CD4-positive, alpha-beta T cell (primary cell): ENCODE measurements at regions not wholly inside any gene's neighbourhood (a gene's known extent, or its start where the extent isn't known, plus 50 kb on each side); places are given as distances from the start of the nearest gene placed in this dataset.

ENCODE experiments used
- ATAC-seq: fragments of 200-7000 bp; cut with Tn5 transposase; one replicate; pipeline ENCODE4 v1.10.0; 2022; ENCODE audit warnings: mild to moderate bottlenecking; ENCODE audit not compliant: poor library complexity
- CTCF ChIA-PET: fragments of 350-600 bp; sonication (Branson Sonifier 250); formaldehyde crosslinking; loops from one replicate; lab custom pipeline; 2021; ENCODE audit warnings: antibody characterized with exemption, inconsistent platforms; lab: Charles Lee
- POLR2A ChIA-PET: fragments of 350-600 bp; sonication (Branson Sonifier 250); formaldehyde crosslinking; loops from one replicate; lab custom pipeline; 2021; ENCODE audit warnings: antibody characterized with exemption, inconsistent platforms; lab: Charles Lee
- DNase-seq, 14 experiments: peaks; one replicate each; pipeline ENCODE4 v3.0.0-alpha.2; 2013 to 2020; ENCODE audit warnings: mixed read lengths in 2 of 14
- H3K27ac ChIP-seq, 2 donors: one replicate each; pipeline versions ENCODE4 v1.5.1 to v1.7.0; 2013; ENCODE audit warnings: low read length in 2 of 2, low read depth in 1 of 2, mild to moderate bottlenecking in 1 of 2
- H3K27me3 ChIP-seq, 2 experiments: 1 replicate in 1 of 2; 2 replicates in 1 of 2; pipeline versions ENCODE4 v1.6.1 to v1.7.0; 2013; ENCODE audit warnings: low read length in 2 of 2, control low read depth in 1 of 2, mild to moderate bottlenecking in 1 of 2, moderate library complexity in 1 of 2; ENCODE audit not compliant: insufficient read depth in 2 of 2, control insufficient read depth in 1 of 2
- H3K36me3 ChIP-seq: one replicate; pipeline ENCODE4 v1.6.1; 2013; ENCODE audit warnings: low read length, control low read depth; ENCODE audit not compliant: insufficient read depth
- H3K4me1 ChIP-seq: one replicate; pipeline ENCODE4 v1.6.1; 2013; ENCODE audit warnings: low read length, control low read depth; ENCODE audit not compliant: insufficient read depth
- H3K4me3 ChIP-seq: one replicate; pipeline ENCODE4 v1.5.1; 2013; ENCODE audit warnings: mild to moderate bottlenecking, low read length, moderate library complexity
- H3K9me3 ChIP-seq, 2 experiments: 1 replicate in 1 of 2; 2 replicates in 1 of 2; pipeline versions ENCODE4 v1.6.1 to v1.7.0; 2013; ENCODE audit warnings: low read length in 2 of 2, mild to moderate bottlenecking in 2 of 2, control low read depth in 1 of 2, moderate library complexity in 1 of 2; ENCODE audit not compliant: control insufficient read depth in 1 of 2, insufficient read depth in 1 of 2
- H3K27ac Mint-ChIP-seq: one replicate; pipeline ENCODE4 v1.8.0; 2020; ENCODE audit warnings: mixed read lengths
- H3K27me3 Mint-ChIP-seq: one replicate; pipeline ENCODE4 v1.8.0; 2021; ENCODE audit warnings: mixed read lengths
- H3K36me3 Mint-ChIP-seq: one replicate; pipeline ENCODE4 v1.8.0; 2021; ENCODE audit warnings: low read depth, mixed read lengths
- H3K4me1 Mint-ChIP-seq: one replicate; pipeline ENCODE4 v1.8.0; 2021; ENCODE audit warnings: low read depth, mixed read lengths
- H3K4me3 Mint-ChIP-seq: one replicate; pipeline ENCODE4 v1.8.0; 2020; ENCODE audit warnings: mild to moderate bottlenecking, mixed read lengths
- H3K9me3 Mint-ChIP-seq: one replicate; pipeline ENCODE4 v1.8.0; 2020; ENCODE audit warnings: mixed read lengths
- intact Hi-C, 2 experiments: fragments of 100-400 bp; cut with DNase I in 1 of 2; cut with micrococcal nuclease in 1 of 2; formaldehyde crosslinking; loops; one replicate each; pipeline versions ENCODE4 v1.15.1 to v1.9.0; 2023 to 2025; cut with DNase I, micrococcal nuclease
- TF ChIP-seq, protein P1 (sequence below): fragments of 200-600 bp; IDR thresholded peaks from one replicate; pipeline ENCODE4 v1.8.0; 2022; ENCODE audit warnings: antibody characterized with exemption, mild to moderate bottlenecking

GRCh38 chr6:170040906-170041305, 250.0 kb downstream of the DLL1 start:
- intact Hi-C loops: no loop called here
- TF ChIP-seq, protein P1, sequence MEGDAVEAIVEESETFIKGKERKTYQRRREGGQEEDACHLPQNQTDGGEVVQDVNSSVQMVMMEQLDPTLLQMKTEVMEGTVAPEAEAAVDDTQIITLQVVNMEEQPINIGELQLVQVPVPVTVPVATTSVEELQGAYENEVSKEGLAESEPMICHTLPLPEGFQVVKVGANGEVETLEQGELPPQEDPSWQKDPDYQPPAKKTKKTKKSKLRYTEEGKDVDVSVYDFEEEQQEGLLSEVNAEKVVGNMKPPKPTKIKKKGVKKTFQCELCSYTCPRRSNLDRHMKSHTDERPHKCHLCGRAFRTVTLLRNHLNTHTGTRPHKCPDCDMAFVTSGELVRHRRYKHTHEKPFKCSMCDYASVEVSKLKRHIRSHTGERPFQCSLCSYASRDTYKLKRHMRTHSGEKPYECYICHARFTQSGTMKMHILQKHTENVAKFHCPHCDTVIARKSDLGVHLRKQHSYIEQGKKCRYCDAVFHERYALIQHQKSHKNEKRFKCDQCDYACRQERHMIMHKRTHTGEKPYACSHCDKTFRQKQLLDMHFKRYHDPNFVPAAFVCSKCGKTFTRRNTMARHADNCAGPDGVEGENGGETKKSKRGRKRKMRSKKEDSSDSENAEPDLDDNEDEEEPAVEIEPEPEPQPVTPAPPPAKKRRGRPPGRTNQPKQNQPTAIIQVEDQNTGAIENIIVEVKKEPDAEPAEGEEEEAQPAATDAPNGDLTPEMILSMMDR: no peak
- no peak for ATAC-seq
- Mint-ChIP-seq H3K27me3 (peaks cover 6% of the 10 kb centered on the region), H3K36me3 (no peaks in the 10 kb centered on the region), H3K4me1 (no peaks in the 10 kb centered on the region), H3K27ac (no peak overlapping the region), H3K4me3 (no peak overlapping the region), H3K9me3 (peaks cover 6% of the 10 kb centered on the region)
- no peak overlapping the region for H3K27ac ChIP-seq
- ChIA-PET CTCF (no interaction called here), POLR2A (no interaction called here)
- H3K9me3 ChIP-seq: peaks cover 5 to 11% of the 10 kb centered on the region in 2 experiments
- H3K27me3 ChIP-seq: peaks cover 0 to 2% of the 10 kb centered on the region in 2 experiments
- H3K4me1 ChIP-seq: no peaks in the 10 kb centered on the region
- H3K4me3 ChIP-seq: no peak overlapping the region
- H3K36me3 ChIP-seq: no peaks in the 10 kb centered on the region
- no peak for DNase-seq

- Mint-ChIP-seq H3K4me3 (no peak overlapping the region), H3K9me3 (peaks cover 6% of the 10 kb centered on the region), H3K4me1 (no peaks in the 10 kb centered on the region), H3K36me3 (no peaks in the 10 kb centered on the region), H3K27ac (no peak overlapping the region), H3K27me3 (peaks cover 6% of the 10 kb centered on the region)
- no peak for DNase-seq
- ChIA-PET CTCF (no interaction called here), POLR2A (no interaction called here)
- intact Hi-C loops: no loop called here
- H3K27ac ChIP-seq: no peak overlapping the region
- H3K4me1 ChIP-seq: no peaks in the 10 kb centered on the region
- H3K4me3 ChIP-seq: no peak overlapping the region
- H3K36me3 ChIP-seq: no peaks in the 10 kb centered on the region
- ATAC-seq: no peak
- peaks cover 5 to 16% of the 10 kb centered on the region in 2 experiments for H3K9me3 ChIP-seq
- TF ChIP-seq, protein P1: no peak
- peaks cover 0 to 2% of the 10 kb centered on the region in 2 experiments for H3K27me3 ChIP-seq
Measured at GRCh38 chr6:170040115-170040500, 250.8 kb downstream of the DLL1 start.

- Histone ChIP-seq H3K27me3 (peaks cover 0 to 2% of the 10 kb centered on the region in 2 experiments), H3K36me3 (no peaks in the 10 kb centered on the region), H3K4me3 (no peak overlapping the region), H3K9me3 (peaks cover 5 to 17% of the 10 kb centered on the region in 2 experiments), H3K27ac (no peak overlapping the region), H3K4me1 (no peaks in the 10 kb centered on the region)
- no peaks in the 10 kb centered on the region for H3K36me3 Mint-ChIP-seq
- peaks cover 6% of the 10 kb centered on the region for H3K27me3 Mint-ChIP-seq
- H3K4me3 Mint-ChIP-seq: no peak overlapping the region
- no peak overlapping the region for H3K27ac Mint-ChIP-seq
- ATAC-seq (no peak), DNase-seq (no peak)
- ChIA-PET CTCF (no interaction called here), POLR2A (no interaction called here)
- intact Hi-C loops: no loop called here
- H3K9me3 Mint-ChIP-seq: peaks cover 6% of the 10 kb centered on the region
- TF ChIP-seq, protein P1: no peak
- H3K4me1 Mint-ChIP-seq: no peaks in the 10 kb centered on the region
Measured at GRCh38 chr6:170039156-170040114, 251.4 kb downstream of the DLL1 start.
